ENCODE measurements at regions not wholly inside any gene's neighbourhood (a gene's known extent, or its start where the extent isn't known, plus 50 kb on each side); places are given as distances from the start of the nearest gene placed in this dataset.

DNA sequence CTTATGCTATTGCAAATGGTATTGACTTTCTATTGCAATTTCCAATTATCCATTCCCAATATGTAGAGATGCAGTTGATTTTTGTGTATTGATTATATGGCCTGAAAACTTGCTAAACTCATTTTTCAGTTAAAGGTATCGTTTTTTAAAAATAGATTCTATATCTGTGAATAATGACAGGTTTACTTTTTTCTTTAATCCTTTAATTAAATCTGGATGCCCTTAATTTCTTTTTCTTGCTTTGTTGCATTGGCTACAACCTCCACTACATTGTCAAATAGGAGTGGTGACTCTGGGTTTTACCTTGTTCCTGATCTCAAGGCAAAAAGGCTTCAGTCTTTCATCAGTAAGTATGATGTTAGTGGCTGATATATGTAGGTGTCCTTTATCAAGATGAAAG lies 522.4 kb downstream of the MATN1 start:
- no peak overlapping the region for H3K4me3 ChIP-seq (ENCODE audit: insufficient read length, low read depth)
- no peak for TF ChIP-seq SUZ12 (IDR thresholded peaks at IDR 0.05; ENCODE audit: extremely low read depth, insufficient read depth, insufficient read length)
- TF ChIP-seq YY1 (IDR thresholded peaks at IDR 0.05; ENCODE audit: insufficient read depth, insufficient read length): no peak
- TF ChIP-seq ZNF274 (IDR thresholded peaks at IDR 0.05; ENCODE audit: low read depth, low read length): no peak
- peaks cover 23% of the 10 kb centered on the region for H3K9me3 ChIP-seq (ENCODE audit: insufficient read depth, low read length)
- H3K4me1 ChIP-seq (ENCODE audit: insufficient read depth, insufficient read length): peaks cover 6% of the 10 kb centered on the region
- peaks cover 3% of the 10 kb centered on the region for H3K27me3 ChIP-seq (ENCODE audit: insufficient read depth, insufficient read length)
- no peak overlapping the region for H3K9ac ChIP-seq (ENCODE audit: insufficient read length, low read depth)
- no peak for DNase-seq (ENCODE audit: low read depth, low spot score)
- H3K36me3 ChIP-seq (ENCODE audit: insufficient read depth, insufficient read length, low read length): no peaks in the 10 kb centered on the region

DNA sequence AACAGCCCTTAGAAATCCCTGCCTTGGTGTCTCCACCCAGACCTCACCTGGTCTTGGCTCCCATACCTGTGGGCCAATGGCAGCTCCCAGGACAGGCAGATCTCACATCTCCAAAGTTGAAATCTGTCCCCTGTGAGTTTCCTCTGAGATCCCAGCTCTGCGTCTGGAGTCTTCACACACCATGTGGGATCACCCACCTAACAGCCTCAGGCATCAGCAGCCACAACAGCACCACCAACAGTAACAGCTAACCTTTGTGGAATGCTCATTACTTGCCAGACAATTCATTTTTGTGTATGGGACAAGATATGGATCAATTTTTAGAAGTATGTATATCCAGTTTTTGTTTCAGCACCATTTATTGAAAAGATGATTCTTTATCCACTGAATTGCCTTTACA lies 523.2 kb downstream of the MATN1 start:
- Histone ChIP-seq H3K9ac (ENCODE audit: insufficient read length, low read depth) (no peak overlapping the region), H3K4me1 (ENCODE audit: insufficient read depth, insufficient read length) (peaks cover 6% of the 10 kb centered on the region), H3K4me3 (ENCODE audit: insufficient read length, low read depth) (no peak overlapping the region), H3K9me3 (ENCODE audit: insufficient read depth, low read length) (peaks cover 23% of the 10 kb centered on the region), H3K27me3 (ENCODE audit: insufficient read depth, insufficient read length) (peaks cover 3% of the 10 kb centered on the region), H3K36me3 (ENCODE audit: insufficient read depth, insufficient read length, low read length) (no peaks in the 10 kb centered on the region)
- TF ChIP-seq ZNF274 (IDR thresholded peaks at IDR 0.05; ENCODE audit: low read depth, low read length) (no peak), YY1 (IDR thresholded peaks at IDR 0.05; ENCODE audit: insufficient read depth, insufficient read length) (no peak), SUZ12 (IDR thresholded peaks at IDR 0.05; ENCODE audit: extremely low read depth, insufficient read depth, insufficient read length) (no peak)
- DNase-seq (ENCODE audit: low read depth, low spot score): no peak

DNA sequence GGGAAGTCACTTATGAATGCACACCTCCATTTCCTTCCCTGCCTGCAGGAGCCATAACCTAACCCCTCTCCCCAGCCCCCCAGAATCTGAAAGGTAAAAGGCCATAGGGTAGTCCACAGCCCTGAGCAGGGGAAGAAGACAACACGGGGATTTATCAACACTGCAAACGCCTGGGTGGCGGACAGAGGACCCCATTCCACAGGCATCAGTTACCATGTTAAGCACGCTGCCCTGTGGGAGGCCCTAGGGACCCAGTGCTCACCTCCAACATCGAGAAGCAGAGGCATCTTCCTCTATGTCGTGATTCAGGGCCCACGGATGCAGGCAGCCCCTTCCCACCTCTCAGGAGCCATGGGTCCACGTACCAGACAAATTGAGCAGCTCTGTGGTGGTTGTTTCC lies 523.8 kb downstream of the MATN1 start:
- peaks cover 3% of the 10 kb centered on the region for H3K27me3 ChIP-seq (ENCODE audit: insufficient read depth, insufficient read length)
- no peak overlapping the region for H3K9ac ChIP-seq (ENCODE audit: insufficient read length, low read depth)
- peaks cover 11% of the 10 kb centered on the region for H3K4me1 ChIP-seq (ENCODE audit: insufficient read depth, insufficient read length)
- peaks cover 23% of the 10 kb centered on the region for H3K9me3 ChIP-seq (ENCODE audit: insufficient read depth, low read length)
- H3K36me3 ChIP-seq (ENCODE audit: insufficient read depth, insufficient read length, low read length): no peaks in the 10 kb centered on the region
- DNase-seq (ENCODE audit: low read depth, low spot score): no peak
- H3K4me3 ChIP-seq (ENCODE audit: insufficient read length, low read depth): no peak overlapping the region
- TF ChIP-seq YY1 (IDR thresholded peaks at IDR 0.05; ENCODE audit: insufficient read depth, insufficient read length): no peak
- TF ChIP-seq ZNF274 (IDR thresholded peaks at IDR 0.05; ENCODE audit: low read depth, low read length): no peak
- no peak for TF ChIP-seq SUZ12 (IDR thresholded peaks at IDR 0.05; ENCODE audit: extremely low read depth, insufficient read depth, insufficient read length)

DNA sequence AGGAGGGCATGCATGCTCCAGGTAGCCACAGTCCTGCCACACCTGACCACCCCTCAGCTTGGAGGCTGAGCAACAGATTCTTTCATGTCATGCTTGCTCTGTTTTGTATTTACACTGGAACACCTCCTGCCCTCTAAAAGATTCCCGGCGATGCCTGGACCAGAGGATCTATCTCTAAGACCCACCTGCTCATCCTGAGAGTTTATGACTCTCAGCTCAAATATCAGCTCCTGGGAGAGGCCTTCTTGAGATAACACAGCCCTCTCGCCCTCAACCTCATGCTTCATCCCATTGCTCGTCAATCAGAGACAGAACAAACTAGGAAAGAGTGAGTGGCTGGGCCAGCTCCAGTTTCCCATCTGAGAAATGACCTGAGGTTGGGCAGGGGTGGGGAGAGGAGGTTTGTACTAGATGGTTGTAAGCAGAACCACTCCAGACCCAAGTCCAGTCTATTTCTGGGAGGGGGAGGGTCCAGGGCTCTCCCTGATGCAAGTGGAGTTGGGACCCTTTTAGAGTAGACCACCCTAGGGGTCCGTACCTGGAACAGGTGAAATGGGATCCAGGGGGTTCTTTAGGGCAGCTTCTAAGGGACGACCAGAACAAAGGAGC lies 524.5 kb downstream of the MATN1 start:
- peaks cover 23% of the 10 kb centered on the region for H3K9me3 ChIP-seq (ENCODE audit: insufficient read depth, low read length)
- DNase-seq (ENCODE audit: low read depth, low spot score): no peak
- no peak for TF ChIP-seq SUZ12 (IDR thresholded peaks at IDR 0.05; ENCODE audit: extremely low read depth, insufficient read depth, insufficient read length)
- TF ChIP-seq ZNF274 (IDR thresholded peaks at IDR 0.05; ENCODE audit: low read depth, low read length): no peak
- no peak overlapping the region for H3K4me3 ChIP-seq (ENCODE audit: insufficient read length, low read depth)
- peaks cover 3% of the 10 kb centered on the region for H3K27me3 ChIP-seq (ENCODE audit: insufficient read depth, insufficient read length)
- H3K36me3 ChIP-seq (ENCODE audit: insufficient read depth, insufficient read length, low read length): no peaks in the 10 kb centered on the region
- peaks cover 12% of the 10 kb centered on the region for H3K4me1 ChIP-seq (ENCODE audit: insufficient read depth, insufficient read length)
- H3K9ac ChIP-seq (ENCODE audit: insufficient read length, low read depth): no peak overlapping the region

DNA sequence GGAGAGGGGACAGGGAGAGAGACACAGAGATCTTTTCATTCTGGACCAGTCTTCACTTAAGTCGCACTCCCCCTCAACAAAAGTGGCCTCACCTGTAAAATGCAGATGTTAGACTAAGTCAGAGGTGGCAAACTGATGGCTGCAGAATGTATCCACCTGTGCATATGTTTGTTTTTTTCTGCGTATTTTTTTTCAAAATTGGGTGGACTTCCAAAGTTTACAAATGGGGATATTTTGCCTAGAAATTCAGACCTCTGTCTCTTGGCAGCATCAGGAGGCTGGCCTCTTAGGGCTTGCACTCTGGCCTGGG lies 525.0 kb downstream of the MATN1 start:
- TF ChIP-seq ZNF274 (IDR thresholded peaks at IDR 0.05; ENCODE audit: low read depth, low read length): no peak
- no peak for TF ChIP-seq SUZ12 (IDR thresholded peaks at IDR 0.05; ENCODE audit: extremely low read depth, insufficient read depth, insufficient read length)
- TF ChIP-seq YY1 (IDR thresholded peaks at IDR 0.05; ENCODE audit: insufficient read depth, insufficient read length): no peak

DNA sequence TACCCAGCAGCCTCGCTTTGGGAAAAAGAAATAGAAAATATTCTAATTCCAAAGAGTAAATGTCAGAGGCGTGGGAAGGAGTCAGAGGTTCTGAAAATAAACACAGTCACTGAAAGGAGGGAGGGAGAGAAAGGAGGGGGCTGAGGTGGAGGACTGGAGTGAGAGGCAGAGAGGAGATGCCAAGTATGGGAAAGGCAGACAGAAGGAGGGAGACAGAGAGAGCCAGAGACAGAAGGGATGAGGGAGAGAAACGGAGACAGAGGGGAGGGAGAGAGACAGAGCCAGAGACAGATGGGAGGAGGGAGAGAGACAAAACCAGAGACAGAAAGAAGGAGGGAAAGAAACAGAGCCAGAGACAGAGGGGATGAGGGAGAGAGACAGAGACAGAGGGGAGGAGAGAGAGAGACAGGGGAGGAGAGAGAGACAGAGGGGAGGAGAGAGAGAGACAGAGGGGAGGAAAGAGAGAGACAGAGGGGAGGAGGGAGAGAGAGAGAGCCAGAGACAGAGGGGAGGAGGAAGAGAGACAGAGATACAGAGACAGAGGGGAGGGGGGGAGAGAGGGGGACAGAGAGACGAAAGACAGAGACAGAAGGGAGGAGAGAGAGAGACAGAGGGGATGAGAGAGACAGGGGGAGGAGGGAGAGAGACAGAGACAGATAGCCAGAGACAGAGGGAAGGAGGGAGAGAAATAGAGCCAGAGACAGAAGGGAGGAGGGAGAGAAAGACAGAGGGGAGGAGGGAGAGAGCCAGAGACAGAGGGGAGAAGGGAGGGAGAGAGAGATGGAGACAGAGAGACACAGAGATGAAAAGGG lies 525.5 kb downstream of the MATN1 start:
- TF ChIP-seq SUZ12 (IDR thresholded peaks at IDR 0.05; ENCODE audit: extremely low read depth, insufficient read depth, insufficient read length): no peak
- TF ChIP-seq ZNF274 (IDR thresholded peaks at IDR 0.05; ENCODE audit: low read depth, low read length): no peak
- no peak for TF ChIP-seq YY1 (IDR thresholded peaks at IDR 0.05; ENCODE audit: insufficient read depth, insufficient read length)
- H3K9ac ChIP-seq (ENCODE audit: insufficient read length, low read depth): no peak overlapping the region
- H3K4me3 ChIP-seq (ENCODE audit: insufficient read length, low read depth): no peak overlapping the region
- peaks cover 23% of the 10 kb centered on the region for H3K9me3 ChIP-seq (ENCODE audit: insufficient read depth, low read length)
- H3K36me3 ChIP-seq (ENCODE audit: insufficient read depth, insufficient read length, low read length): no peaks in the 10 kb centered on the region
- peaks cover 3% of the 10 kb centered on the region for H3K27me3 ChIP-seq (ENCODE audit: insufficient read depth, insufficient read length)
- peaks cover 12% of the 10 kb centered on the region for H3K4me1 ChIP-seq (ENCODE audit: insufficient read depth, insufficient read length)
- DNase-seq (ENCODE audit: low read depth, low spot score): no peak

More for the DNA sequence above, 525.0 kb downstream of the MATN1 start:
- no peaks in the 10 kb centered on the region for H3K36me3 ChIP-seq (ENCODE audit: insufficient read depth, insufficient read length, low read length)
- H3K4me1 ChIP-seq (ENCODE audit: insufficient read depth, insufficient read length): peaks cover 12% of the 10 kb centered on the region
- H3K27me3 ChIP-seq (ENCODE audit: insufficient read depth, insufficient read length): peaks cover 3% of the 10 kb centered on the region
- no peak for DNase-seq (ENCODE audit: low read depth, low spot score)
- H3K9ac ChIP-seq (ENCODE audit: insufficient read length, low read depth): no peak overlapping the region
- H3K4me3 ChIP-seq (ENCODE audit: insufficient read length, low read depth): no peak overlapping the region
- peaks cover 23% of the 10 kb centered on the region for H3K9me3 ChIP-seq (ENCODE audit: insufficient read depth, low read length)

DNA sequence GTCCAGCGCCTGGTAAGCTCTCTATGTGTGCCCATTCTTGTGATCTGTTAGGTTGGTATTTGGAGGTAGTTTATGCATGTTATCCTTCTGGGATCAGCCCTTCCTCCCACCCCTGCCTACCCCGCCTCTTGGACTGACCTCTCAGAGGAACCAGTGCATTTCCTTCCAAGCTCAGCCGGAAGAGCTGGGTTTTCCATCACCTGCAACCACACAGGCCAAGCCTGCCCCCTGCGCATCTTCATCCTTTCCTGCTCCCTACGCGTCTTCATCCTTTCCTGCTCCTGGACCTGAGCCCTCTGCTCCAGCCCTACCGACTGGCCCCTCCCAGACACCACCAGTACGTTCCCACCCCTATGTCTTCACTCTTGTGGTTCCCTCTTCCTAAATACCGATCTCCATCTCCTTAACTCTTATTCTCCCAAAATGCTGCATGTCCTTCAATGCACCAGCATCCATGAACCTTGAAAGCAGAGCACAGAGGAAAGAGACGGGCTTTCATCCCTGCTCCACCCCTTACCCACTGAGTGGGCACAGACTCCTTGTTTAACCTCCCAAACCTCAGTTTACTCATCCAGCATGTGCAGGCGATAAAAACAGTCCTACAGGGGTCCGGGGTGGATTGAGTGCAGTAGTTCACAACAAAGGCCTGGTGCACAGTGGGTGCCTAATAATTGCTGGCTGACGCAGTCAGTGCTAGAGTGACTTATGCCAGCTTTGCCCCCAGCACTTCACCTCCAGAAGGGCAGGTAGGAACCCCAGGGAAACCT lies 526.3 kb downstream of the MATN1 start:
- Histone ChIP-seq H3K36me3 (ENCODE audit: insufficient read depth, insufficient read length, low read length) (no peaks in the 10 kb centered on the region), H3K4me1 (ENCODE audit: insufficient read depth, insufficient read length) (peaks cover 12% of the 10 kb centered on the region), H3K4me3 (ENCODE audit: insufficient read length, low read depth) (no peak overlapping the region), H3K9me3 (ENCODE audit: insufficient read depth, low read length) (peaks cover 23% of the 10 kb centered on the region), H3K9ac (ENCODE audit: insufficient read length, low read depth) (no peak overlapping the region), H3K27me3 (ENCODE audit: insufficient read depth, insufficient read length) (peaks cover 3% of the 10 kb centered on the region)
- DNase-seq (ENCODE audit: low read depth, low spot score): no peak
- no peak for TF ChIP-seq SUZ12 (IDR thresholded peaks at IDR 0.05; ENCODE audit: extremely low read depth, insufficient read depth, insufficient read length)
- no peak for TF ChIP-seq YY1 (IDR thresholded peaks at IDR 0.05; ENCODE audit: insufficient read depth, insufficient read length)
- no peak for TF ChIP-seq ZNF274 (IDR thresholded peaks at IDR 0.05; ENCODE audit: low read depth, low read length)

Data from NT2/D1 (cell line).